ENCODE measurements at regions not wholly inside any gene's neighbourhood (a gene's known extent, or its start where the extent isn't known, plus 50 kb on each side); places are given as distances from the start of the nearest gene placed in this dataset.

- no peak for TF ChIP-seq CTCF (conservative IDR thresholded peaks at IDR 0.05 in 1 of 2, IDR thresholded peaks at IDR 0.05 in 1 of 2; ENCODE audit: extremely low read depth in 1 of 2, insufficient read depth in 1 of 2, low read depth in 1 of 2, low read length in 2 of 2)
- TF ChIP-seq EZH2 (IDR thresholded peaks at IDR 0.05; ENCODE audit: borderline replicate concordance, low read length) = no peak
Observed at GRCh38 chr14:81682701-81683100, 149.0 kb upstream of the SEL1L start.

Measured in mammary epithelial cell (primary cell).